Skeletal muscle tissue (tissue), 3 donors: ENCODE measurements at regions not wholly inside any gene's neighbourhood (a gene's known extent, or its start where the extent isn't known, plus 50 kb on each side); places are given as distances from the start of the nearest gene placed in this dataset.

Experiments used
- H3K27ac ChIP-seq: one replicate; pipeline ENCODE4 v1.7.0; 2013; ENCODE audit warnings: mild to moderate bottlenecking, low read depth, low read length, inconsistent platforms
- H3K27me3 ChIP-seq, 3 donors: one replicate each; pipeline ENCODE4 v1.7.0; 2013; ENCODE audit warnings: low read length in 3 of 3; ENCODE audit not compliant: control insufficient read depth in 3 of 3, insufficient read depth in 3 of 3
- H3K36me3 ChIP-seq, 3 donors: one replicate each; pipeline ENCODE4 v1.7.0; 2013; ENCODE audit warnings: low read length in 3 of 3; ENCODE audit not compliant: control insufficient read depth in 3 of 3, insufficient read depth in 3 of 3
- H3K4me1 ChIP-seq, 3 donors: one replicate each; pipeline ENCODE4 v1.7.0; 2013; ENCODE audit warnings: low read length in 3 of 3, mild to moderate bottlenecking in 3 of 3; ENCODE audit not compliant: control insufficient read depth in 3 of 3, insufficient read depth in 3 of 3
- H3K4me3 ChIP-seq, 3 donors: one replicate each; pipeline ENCODE4 v1.7.0; 2013; ENCODE audit warnings: low read length in 3 of 3
- H3K9ac ChIP-seq, 3 donors: one replicate each; pipeline ENCODE4 v1.7.0; 2013; ENCODE audit warnings: low read length in 3 of 3, mild to moderate bottlenecking in 3 of 3, moderate library complexity in 2 of 3, low read depth in 1 of 3
- H3K9me3 ChIP-seq, 3 donors: one replicate each; pipeline ENCODE4 v1.7.0; 2013; ENCODE audit warnings: low read length in 3 of 3; ENCODE audit not compliant: control insufficient read depth in 3 of 3
- donor health status: Osteomylitis.

DNA sequence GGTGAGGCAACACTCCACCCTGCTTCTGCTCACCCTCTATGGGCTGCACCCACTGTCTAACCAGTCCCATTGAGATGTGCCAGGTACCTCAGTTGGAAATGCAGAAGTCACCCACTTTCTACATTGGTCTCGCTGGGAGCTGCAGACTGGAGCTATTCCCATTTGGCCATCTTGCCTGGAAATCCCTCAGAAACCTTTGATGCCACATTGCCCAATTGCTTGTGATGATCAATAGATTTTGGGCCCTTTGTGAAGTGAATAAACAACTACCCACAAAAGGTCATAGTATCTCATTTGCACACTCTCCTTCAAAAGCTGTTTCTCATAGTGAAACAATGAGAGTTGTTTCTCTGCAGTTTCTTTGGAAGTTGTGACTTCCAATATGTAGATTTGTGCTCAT, 742.9 kb downstream of the INHBA start:
- Histone ChIP-seq H3K9ac (no peak overlapping the region), H3K4me1 (no peaks in the 10 kb centered on the region), H3K27me3 (no peaks in the 10 kb centered on the region), H3K36me3 (no peaks in the 10 kb centered on the region), H3K27ac (no peak overlapping the region), H3K9me3 (no peaks in the 10 kb centered on the region), H3K4me3 (no peak overlapping the region)

GRCh38 chr7:40948239-40948638, 754.7 kb downstream of the INHBA start:
- Histone ChIP-seq H3K36me3 (no peaks in the 10 kb centered on the region), H3K27ac (no peak overlapping the region), H3K9ac (no peak overlapping the region), H3K27me3 (no peaks in the 10 kb centered on the region), H3K9me3 (peaks cover 0 to 10% (median 7%) of the 10 kb centered on the region in 3 donors), H3K4me3 (no peak overlapping the region), H3K4me1 (no peaks in the 10 kb centered on the region)

GRCh38 chr7:40947566-40947965, 755.3 kb downstream of the INHBA start:
- Histone ChIP-seq H3K4me1 (no peaks in the 10 kb centered on the region), H3K9ac (no peak overlapping the region), H3K27ac (no peak overlapping the region), H3K9me3 (peaks cover 0 to 10% (median 7%) of the 10 kb centered on the region in 3 donors), H3K36me3 (no peaks in the 10 kb centered on the region), H3K27me3 (no peaks in the 10 kb centered on the region), H3K4me3 (no peak overlapping the region)

DNA sequence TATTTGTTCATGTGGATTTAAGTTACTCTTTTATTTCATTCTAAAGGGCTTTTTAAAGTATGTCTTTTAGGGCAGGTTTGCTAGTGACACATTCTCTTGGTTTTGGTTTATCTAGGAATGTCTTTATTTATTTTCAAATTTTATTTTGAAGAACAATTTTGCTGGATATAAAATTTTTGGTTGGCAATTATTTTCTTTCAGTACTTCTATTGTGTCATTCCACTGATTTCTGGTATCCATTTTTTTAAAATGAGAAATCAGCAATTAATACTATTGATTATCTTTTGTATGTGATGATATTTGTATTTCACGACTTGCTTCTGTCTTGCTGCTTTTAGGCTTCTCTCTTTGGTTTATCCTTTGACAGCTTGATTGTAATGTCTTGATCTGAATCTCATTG, 756.3 kb downstream of the INHBA start:
- Histone ChIP-seq H3K36me3 (no peaks in the 10 kb centered on the region), H3K4me3 (no peak overlapping the region), H3K27ac (no peak overlapping the region), H3K27me3 (no peaks in the 10 kb centered on the region), H3K9me3 (peaks cover 0 to 10% (median 7%) of the 10 kb centered on the region in 3 donors), H3K4me1 (no peaks in the 10 kb centered on the region), H3K9ac (no peak overlapping the region)

GRCh38 chr7:40945788-40946187, 757.1 kb downstream of the INHBA start:
- Histone ChIP-seq H3K36me3 (no peaks in the 10 kb centered on the region), H3K27me3 (no peaks in the 10 kb centered on the region), H3K9me3 (peaks cover 0 to 10% (median 7%) of the 10 kb centered on the region in 3 donors), H3K4me3 (no peak overlapping the region), H3K4me1 (no peaks in the 10 kb centered on the region), H3K27ac (no peak overlapping the region), H3K9ac (no peak overlapping the region)

GRCh38 chr7:40944981-40945585, 757.8 kb downstream of the INHBA start:
- Histone ChIP-seq H3K36me3 (no peaks in the 10 kb centered on the region), H3K27me3 (no peaks in the 10 kb centered on the region), H3K27ac (no peak overlapping the region), H3K9me3 (peaks cover 0 to 10% (median 7%) of the 10 kb centered on the region in 3 donors), H3K4me1 (no peaks in the 10 kb centered on the region), H3K9ac (no peak overlapping the region), H3K4me3 (no peak overlapping the region)

DNA sequence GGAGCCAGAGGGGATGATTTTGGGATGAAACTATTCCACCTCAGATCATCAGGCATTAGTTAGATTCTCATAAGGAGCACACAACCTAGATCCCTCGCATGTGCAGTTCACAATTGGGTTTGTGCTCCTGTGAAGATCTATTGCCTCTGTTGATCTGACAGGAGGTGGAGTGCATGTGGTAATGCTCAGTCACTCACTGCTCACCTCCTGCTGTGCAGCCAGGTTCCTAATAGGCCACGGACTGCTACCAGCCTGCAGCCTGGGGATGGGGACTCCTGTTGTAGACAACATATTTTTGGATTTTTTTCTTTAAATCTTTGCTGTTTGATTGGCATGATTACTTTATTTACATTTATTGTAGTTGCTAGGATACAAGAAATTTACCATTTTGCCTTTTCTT, 765.0 kb downstream of the INHBA start:
- Histone ChIP-seq H3K27me3 (no peaks in the 10 kb centered on the region), H3K27ac (no peak overlapping the region), H3K4me3 (no peak overlapping the region), H3K9me3 (no peaks in the 10 kb centered on the region), H3K9ac (no peak overlapping the region), H3K36me3 (no peaks in the 10 kb centered on the region), H3K4me1 (no peaks in the 10 kb centered on the region)

GRCh38 chr7:40935435-40935834, 767.5 kb downstream of the INHBA start:
- Histone ChIP-seq H3K9me3 (no peaks in the 10 kb centered on the region), H3K27me3 (no peaks in the 10 kb centered on the region), H3K9ac (no peak overlapping the region), H3K4me3 (no peak overlapping the region), H3K27ac (no peak overlapping the region), H3K4me1 (no peaks in the 10 kb centered on the region), H3K36me3 (no peaks in the 10 kb centered on the region)

DNA sequence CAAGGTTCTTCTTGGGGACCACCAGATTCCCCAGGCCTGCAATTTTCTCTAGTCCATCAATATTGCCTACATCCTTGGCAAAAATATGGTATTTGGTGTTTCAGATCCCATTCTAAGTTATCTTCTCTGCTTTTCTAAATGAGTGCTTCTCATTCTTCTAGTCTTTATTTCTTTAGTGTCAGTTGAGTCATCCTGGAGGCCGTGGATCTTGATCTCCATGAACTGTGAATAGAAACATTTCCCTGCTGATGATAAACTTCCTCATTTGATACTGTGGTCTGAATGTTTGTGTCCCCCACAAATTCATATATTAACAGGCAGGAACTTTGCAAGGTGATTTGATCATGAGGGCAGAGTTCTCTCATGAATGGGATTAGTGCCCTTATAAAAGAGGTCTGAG, 779.3 kb downstream of the INHBA start:
- Histone ChIP-seq H3K9me3 (no peaks in the 10 kb centered on the region), H3K9ac (no peak overlapping the region), H3K36me3 (no peaks in the 10 kb centered on the region), H3K27me3 (no peaks in the 10 kb centered on the region), H3K4me1 (no peaks in the 10 kb centered on the region), H3K27ac (no peak overlapping the region), H3K4me3 (no peak overlapping the region)

DNA sequence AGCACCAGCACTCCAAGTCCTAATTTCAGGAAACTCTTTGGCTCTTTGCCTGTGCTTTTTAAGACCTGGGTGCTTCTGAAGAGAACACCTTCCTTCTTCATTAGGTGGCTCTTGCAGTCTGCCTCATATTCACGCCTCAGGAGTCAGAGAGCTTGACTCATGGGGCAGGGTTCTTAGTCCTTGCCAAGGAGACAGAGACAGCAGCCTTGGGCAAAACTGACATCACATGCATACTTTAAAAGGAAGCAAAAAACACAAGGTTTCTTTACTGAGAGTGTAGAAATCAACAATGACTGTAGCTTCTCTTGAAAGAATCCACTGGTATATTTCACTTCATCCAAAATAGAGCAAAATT, 780.6 kb downstream of the INHBA start:
- H3K9ac ChIP-seq, result no peak overlapping the region
- no peak overlapping the region for H3K27ac ChIP-seq
- H3K27me3 ChIP-seq, result no peaks in the 10 kb centered on the region
- no peaks in the 10 kb centered on the region for H3K9me3 ChIP-seq
- H3K4me1 ChIP-seq, result no peaks in the 10 kb centered on the region
- no peak overlapping the region for H3K4me3 ChIP-seq
- H3K36me3 ChIP-seq, result no peaks in the 10 kb centered on the region
